G401 (cell line): ENCODE measurements at regions not wholly inside any gene's neighbourhood (a gene's known extent, or its start where the extent isn't known, plus 50 kb on each side); places are given as distances from the start of the nearest gene placed in this dataset.
A peak's percentile ranks its signal among the peaks of the same experiment; 100 is the strongest.

Experiments used
- DNase-seq: peaks from one replicate; pipeline ENCODE4 v3.0.0-alpha.2; 2015; ENCODE audit warnings: low spot score
- in situ Hi-C: cut with HindIII; loops from 2 replicates; pipeline ENCODE4 v1.10.0; 2016; ENCODE audit warnings: low sequenced_read_pairs, mixed read lengths

DNA sequence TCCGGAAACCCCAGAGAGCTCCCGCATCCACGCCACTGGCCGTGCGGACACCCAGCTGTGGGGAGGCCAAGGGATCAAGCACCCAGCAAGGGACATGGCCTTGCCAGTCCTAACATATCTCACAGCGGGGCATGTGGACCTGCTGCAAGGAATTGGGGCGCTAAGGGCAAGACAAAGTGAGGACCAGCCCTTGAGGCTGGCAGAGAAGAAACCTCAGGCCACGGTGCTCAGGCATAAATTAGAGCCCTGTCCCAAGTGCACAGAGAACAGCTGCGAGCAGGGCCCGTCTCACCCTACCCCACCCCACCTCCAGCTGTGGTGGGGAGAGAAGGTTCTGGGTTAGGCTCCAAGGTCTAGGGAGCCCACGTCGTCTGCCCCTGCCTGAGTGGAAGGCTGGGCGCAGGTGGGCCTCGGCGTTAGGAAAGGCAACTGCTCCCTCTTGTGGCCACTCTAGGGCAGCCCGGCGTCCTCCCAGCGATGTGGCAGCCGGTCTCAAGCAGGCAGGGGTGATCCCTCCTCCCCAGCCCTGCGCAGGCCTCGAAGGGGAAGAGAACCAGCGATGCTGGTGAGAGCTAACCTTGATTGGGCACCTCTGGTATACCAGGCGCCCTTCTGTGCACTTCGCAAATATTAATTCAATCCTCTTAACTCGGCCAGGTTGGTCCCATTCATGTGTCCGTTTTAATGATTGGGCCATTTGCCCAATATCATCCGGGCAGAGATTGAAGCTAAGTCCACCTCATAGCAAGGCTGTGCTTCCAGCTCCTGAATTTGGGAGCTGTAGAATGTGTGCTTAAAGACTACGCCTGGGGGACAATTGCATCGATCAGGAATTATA is 235.8 kb downstream of the NFATC2 start:
- peak; percentile 85 for DNase-seq
- in situ Hi-C loops, result no loop called here

DNA sequence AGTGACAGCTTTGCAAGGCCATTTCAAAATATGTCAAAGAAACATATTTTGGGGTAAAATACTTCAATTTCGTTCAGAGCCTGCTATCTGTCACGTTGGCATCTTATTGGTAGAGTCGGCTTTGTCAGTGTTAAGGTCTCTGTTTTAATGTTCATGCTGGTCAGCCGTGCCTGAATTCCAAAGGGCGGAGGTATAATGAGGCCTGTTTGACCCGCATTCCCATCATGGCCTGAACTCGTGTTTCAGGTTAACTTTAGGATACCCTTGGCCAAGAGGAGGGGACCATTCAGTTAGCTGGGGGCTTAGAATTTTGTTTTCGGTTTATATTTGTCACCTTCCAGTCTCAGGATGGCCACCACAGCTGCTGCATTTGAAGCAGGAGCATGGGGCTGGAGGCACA is 236.4 kb downstream of the NFATC2 start:
- DNase-seq, result no peak
- in situ Hi-C loops, result no loop called here

DNA sequence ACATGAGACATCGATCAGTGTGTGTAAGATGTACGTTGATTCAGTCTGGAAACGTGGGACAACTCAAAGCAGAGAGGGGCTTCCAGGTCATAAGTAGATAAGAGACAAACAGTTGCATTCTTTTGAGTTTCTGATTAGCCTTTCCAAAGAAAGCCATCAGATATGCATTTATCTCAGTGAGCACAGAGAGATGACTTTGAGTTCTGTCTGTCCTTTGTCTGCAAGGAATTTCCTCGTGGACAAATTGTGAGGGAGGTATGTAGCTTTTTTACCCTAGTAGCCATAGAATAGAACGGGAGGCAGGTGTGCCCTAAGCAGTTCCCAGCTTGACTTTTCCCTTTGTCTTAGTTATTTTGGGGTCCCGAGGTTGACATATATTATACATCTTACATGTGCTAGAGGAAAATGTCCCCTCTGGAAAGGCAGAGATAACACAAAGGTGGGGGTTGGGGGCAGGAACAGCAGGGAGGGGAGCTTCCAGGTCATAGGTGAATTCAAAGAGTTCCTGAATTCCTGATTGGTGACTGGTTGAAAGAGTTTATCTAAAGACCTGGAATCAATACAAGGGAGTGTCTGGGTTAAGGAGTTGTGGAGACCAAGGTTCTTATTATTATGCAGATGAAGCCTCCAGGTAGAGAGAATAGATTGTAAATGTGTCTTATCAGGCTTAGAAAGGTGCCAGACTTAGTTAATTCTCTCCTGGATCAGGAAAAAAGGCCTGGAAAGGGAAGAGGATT is 237.0 kb downstream of the NFATC2 start:
- no peak for DNase-seq
- in situ Hi-C loops, result no loop called here

DNA sequence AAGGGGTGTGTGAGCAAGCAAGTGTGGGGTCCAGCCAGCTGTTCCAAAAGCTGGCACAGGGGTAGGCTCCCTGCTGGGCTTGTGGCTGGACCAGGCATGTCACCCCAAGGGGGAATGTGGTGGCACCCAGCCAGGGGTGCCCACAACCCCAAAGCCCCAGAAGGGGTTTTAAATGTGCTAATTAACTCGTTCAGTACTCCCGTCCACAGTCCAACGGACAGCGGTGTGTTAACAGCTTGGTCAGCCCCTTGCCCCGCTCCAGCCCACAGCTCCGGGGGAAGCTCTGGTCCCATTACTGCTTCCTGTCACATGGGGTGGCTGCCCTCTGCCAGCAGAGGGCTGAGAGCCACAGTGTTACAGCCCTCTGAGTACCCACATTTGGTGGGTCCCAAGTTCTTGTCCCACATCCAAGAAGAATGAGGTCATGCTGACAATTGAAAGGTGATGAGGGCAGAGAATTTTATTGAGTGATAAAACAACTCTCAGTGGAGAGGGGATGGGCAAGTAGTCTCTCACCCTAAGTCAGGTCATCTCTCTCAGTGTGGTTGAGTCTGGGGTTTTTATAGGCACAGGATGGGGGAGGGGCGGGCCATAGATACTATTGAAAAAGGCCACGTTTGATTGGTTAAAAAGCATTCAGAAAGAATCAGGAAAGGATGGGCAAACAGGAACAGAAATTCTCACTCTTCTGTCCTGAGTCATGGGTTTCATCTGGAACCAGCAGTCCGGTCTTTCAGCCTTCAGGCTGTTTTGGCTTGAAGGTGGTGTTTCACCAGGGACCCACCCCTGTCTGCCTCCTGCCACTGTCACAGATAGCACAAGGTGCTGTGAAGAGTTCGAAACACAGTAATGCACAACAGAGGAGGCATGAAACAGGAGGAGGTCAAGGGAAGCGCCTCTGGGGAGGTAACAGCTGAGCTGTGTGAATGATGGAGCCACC is 238.5 kb downstream of the NFATC2 start:
- in situ Hi-C loops, result no loop called here
- DNase-seq, result no peak

DNA sequence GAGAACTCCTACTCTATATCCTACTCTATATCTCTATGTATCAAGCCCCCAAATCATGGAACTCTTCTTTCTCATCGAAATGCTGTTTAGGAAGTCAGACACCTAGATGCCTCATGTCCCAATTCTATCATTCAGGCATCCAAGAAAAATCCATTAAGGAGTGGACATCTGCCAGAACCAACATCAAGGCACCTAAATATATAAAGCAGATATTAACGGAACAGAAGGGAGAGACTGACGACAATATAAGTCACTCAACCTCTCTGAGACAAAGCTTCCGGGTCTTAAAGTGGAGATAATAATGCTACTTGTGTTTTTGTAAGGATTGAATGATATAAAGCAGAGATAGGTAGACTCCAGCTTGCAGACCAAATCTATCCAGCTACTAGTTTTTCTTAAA is 241.5 kb downstream of the NFATC2 start:
- in situ Hi-C loops, result no loop called here
- DNase-seq, result no peak

DNA sequence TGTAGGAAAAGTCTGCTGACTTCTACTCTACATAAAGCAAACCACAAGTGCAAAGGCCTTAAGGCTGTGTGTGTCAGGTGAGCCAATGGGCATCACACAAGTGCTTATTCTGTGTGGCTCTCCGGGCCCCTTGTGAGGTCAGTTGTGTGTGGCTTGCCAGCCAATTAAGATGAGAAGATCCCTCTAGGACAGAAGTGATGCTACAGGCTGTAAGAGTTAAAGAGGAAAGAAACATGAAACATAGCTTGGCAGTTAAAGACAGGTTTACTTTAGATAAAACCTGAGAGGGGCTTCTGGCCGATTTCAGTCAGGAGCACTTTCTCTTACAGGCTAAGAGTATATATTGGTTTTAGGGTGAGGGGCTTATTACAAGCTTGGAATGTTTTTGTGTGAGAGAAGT is 242.4 kb downstream of the NFATC2 start:
- no peak for DNase-seq
- in situ Hi-C loops, result no loop called here

DNA sequence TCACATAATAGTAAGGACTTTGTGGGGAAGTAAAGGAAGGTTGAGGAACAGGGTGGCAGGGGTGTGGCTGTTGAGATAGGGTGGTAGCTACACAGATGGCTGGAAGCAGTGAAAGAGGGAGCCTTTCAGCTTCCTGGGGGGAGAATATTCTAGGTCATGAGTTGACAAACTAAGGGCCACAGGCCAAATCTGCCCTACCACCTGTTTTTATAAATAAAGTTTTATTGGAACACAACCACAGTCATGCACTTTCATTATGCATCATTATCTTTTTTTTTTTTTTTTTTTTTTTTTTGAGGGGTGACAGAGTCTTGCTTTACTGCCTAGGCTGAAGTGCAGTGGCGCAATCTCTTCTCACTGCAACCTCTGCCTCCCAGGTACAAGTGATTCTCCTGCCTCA is 243.1 kb downstream of the NFATC2 start:
- DNase-seq, result no peak

DNA sequence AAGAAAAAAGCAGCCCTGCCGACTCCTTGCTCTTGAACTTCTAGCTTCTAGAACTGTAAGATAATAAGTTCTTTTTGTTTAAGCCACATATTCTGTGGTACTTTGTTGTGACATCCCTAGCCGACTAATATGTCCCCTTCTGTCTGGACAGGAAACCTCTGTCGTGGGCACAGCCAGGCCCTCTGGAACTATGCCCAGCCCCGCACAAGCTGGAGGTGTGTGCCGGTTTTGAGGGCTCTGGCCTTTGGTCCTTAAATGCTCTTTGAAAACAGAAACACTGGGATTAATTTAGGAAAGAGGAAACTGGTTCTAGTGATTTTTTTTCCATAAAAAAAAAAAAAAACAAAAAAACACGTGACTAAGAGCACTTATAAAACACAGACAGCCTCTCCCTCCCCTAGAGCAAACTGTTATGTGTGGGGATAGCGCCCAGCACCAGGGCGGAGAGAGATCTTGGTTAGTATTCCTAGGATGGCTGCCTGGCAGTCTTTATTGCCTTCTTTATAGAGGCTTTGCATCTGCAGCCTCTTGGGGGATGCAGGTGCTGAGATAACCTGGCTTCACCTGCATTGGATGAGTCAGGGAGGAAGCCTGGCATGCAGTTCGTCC is 244.3 kb downstream of the NFATC2 start:
- in situ Hi-C loops, result no loop called here
- no peak for DNase-seq

More for the DNA sequence above, 243.1 kb downstream of the NFATC2 start:
- in situ Hi-C loops, result no loop called here

DNA sequence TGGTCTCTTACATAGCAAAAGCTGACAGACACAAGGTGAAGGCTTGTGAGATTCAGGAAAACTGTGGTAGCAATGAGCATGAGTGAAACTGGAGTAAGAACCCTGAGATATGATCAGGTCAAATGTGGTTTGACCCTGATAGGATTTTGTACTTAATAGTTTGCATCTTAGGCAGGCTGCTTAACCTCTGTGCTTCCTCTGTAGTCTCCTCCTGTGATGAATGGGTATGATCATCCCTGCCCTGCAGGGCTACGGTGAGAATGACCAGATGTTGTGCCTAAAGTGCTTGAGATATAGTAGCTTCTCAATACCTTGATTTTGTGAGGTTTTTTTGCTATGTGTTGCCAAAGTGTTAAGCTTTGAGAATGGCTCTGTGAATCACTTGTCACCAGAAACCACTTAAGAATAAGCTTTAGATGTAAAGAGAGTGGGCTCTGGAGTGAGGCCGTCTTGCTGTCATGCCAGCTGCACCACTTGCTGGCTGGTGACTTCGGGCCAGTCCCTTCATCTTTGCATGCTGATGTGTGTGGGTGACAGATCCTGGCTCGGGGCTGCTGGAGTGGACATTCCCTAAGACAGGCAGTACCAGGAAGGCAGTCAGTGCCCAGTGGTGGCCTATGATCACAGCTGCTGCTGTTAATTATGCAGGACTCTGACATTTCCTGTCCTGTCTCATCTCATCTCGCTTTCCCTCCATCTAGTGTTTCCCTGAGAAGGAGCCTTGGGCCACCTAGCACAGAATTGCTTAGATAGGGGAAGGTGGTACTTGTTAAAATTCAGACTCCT is 254.7 kb downstream of the NFATC2 start:
- in situ Hi-C loops, result no loop called here

DNA sequence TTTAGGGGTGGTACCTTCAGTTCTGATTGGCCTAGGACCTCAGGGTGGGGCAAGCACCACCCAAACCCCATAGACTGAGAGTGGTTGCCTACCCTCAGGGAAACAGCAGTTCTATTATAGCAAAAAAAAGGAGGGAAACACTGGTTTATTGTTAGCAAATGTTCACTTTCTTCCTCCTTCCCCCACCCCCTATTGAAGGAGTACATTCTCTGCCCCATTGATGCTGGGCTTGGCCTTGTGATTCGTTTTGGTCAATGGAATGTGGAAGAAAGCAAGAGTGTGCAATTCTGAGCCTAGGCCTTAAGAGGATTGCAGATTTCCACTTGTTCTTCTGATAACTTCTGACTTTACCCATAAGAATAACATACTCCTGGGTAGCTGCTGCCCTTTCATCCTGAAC is 255.8 kb downstream of the NFATC2 start:
- in situ Hi-C loops, result no loop called here
- DNase-seq, result no peak

More for the DNA sequence above, 254.7 kb downstream of the NFATC2 start:
- DNase-seq, result no peak

DNA sequence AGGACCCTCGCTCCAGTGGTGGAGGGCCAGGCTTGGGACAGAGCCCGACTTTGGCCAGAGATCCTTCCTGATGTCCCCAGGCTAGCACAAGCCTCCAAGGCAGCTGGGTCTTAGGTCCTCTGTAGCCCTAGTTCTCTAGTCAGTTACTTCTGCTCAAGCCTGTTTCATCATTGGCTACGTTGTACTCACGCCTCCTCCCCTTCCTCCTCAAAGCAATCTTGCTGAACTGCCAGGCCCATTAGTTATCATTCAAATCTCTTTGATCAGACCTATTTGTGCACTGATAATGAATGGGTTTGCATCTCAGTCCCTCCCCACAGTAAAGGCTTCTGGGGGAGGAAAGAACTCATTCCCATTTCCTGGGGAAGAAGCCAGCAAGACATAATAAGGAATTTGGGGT is 256.8 kb downstream of the NFATC2 start:
- no peak for DNase-seq
- in situ Hi-C loops, result no loop called here

DNA sequence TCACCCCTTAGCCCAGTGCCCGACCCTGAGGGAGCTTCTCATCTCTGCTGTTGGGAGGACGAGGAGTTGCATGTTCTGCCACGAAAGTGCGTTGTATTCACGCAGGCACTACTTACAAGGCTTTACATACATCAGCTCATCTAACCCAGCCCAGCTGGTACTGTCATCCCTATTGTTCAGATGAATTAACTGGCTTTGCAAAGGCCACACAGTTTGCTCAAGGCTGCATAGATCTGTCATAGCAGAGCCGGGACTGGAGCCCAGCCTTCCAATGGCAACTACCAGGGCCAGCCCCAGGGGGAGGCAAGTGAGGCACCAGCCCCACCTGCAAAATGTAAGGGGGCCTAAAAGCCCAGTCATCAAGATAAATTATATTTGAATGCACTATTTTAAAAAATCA is 257.6 kb downstream of the NFATC2 start:
- no peak for DNase-seq
- in situ Hi-C loops, result no loop called here

DNA sequence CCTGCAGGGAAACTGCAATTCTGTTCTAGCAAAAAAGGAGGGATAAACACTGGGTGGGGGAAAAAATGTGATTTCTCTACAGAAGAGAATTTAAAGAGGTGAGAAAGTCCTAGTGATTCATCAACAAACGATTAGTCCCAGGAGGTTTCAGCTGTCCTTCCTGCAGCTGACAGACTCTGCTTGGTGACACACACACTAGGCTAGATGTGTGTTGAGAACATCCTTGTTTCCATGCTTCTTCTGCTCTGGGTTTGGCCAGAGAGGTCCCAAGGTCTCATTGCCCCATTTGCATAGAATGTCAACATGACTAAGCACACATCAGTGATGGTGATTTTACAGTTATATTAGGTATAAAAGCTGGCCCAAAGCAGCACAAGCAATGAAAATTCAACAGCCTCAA is 258.3 kb downstream of the NFATC2 start:
- in situ Hi-C loops, result no loop called here
- DNase-seq, result no peak

DNA sequence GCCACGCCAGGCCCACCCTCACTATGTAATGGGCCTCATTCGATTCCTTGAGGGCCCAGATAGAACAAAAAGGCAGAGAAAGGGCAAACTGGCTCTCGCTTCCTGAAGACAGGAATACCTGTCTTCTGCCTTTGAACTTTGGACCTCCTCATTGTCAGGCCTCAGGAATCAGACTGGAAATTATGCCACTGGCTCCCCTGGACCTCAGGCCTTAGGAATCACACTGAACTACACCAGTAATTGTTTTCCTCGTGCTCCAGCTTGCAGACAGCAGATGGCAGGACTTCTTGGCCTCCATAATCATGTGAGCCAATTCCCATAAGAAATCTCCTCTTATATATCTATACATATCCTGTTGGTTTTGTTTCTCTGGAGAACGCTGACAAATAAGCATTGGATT is 258.6 kb upstream of the KCNG1 start:
- DNase-seq, result no peak
- in situ Hi-C loops, result no loop called here

DNA sequence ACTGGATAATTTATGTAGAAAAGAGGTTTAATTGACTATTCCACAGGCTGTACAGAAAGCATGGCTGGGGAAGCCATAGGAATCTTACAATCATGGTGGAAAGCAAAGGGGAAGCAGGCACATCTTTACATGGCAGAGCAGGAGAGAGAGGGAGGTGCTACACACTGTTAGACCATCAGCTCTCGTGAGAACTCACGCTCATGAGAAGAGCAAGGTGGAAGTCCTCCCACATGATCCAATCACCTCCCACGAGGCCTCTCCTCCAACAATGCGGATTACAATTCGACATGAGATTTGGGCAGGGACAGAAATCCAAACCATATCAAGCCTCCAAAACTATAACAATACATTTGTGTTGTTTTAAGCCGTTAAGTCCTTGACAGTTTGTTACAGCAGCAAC is 257.1 kb upstream of the KCNG1 start:
- in situ Hi-C loops, result no loop called here
- no peak for DNase-seq

DNA sequence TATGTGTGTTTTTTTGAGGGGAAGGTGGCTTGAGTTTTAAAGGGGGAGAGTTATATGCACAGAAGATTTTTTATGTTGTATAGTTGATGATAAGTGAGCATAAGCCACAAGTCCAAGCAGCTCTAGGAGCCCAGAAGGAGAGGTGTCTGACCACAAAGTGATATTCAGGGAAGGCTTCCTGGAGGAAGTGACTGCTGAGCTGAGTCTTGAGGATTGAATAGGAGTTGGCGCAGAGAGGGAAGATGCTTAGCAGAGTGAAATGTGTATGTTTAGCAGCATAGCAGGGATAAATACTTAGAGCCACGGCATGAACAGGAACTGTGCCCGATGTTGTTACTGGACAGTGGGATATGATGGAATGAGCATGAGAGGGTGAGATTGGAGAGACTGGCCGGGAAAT is 255.1 kb upstream of the KCNG1 start:
- no peak for DNase-seq
- in situ Hi-C loops, result no loop called here

DNA sequence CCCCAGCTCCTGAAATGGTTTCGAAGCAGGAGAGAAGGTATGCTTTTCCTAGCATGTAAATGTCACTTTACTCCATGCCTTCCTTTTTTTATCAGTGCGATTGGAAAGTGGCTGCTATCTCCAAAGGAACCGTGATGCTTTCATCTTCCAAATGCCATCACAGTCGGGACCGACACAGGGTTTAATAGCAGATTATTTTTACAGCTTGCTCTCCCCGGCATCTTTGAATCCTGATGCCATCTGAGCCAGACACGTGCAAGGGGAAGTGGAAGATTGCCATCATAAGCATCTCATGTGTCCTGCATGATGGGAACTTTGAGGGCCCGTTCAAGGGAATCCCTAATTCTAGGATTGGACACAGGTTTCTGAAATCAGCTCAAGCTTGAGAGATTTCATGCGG is 253.4 kb upstream of the KCNG1 start:
- peak; percentile 63 for DNase-seq
- in situ Hi-C loops, result no loop called here

DNA sequence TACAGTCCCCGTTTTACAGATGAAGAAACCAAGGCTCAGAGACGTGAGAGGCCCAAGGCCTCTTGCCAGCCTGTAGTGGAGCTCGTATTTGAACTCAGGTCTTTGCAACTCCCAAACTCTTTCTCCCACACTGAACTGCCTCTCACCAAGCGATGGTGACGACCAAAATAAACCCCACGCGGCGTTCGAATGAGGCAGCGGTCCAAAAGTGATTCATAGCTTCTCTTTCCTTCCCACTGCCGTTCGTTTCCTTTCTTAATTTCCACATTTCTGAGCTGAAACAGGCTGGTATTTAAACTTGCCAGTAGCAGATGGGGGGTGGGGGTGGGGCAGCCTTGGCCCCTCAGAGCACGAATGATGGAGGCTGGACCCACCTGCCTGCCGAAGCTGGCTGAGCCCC is 252.9 kb upstream of the KCNG1 start:
- in situ Hi-C loops, result no loop called here
- peak; percentile 46 for DNase-seq

DNA sequence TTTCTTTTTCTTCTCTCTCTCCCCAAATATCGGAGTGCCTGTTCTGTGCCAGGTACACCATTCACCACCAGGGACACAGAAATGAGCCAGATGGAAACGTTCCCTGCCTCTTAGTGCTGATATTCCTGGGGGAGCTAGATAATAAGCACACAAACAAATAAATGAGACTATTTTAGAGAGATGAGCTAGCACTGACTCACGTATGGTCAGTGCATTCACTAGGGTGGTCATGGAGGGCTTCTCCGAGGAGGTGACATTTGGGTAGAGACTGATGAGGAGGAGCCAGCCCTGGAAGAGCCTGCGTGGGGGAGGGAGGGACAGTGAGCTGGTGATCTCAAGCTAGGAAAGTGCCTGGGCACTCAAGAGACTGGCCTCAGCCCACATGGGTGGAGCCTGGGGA is 252.3 kb upstream of the KCNG1 start:
- in situ Hi-C loops, result no loop called here
- DNase-seq, result peak; percentile 14
